GM23338 (cell line): ENCODE measurements at regions not wholly inside any gene's neighbourhood (a gene's known extent, or its start where the extent isn't known, plus 50 kb on each side); places are given as distances from the start of the nearest gene placed in this dataset.
"Not testable (repeated sequence)": the region's sequence is repeated elsewhere in the genome, so short reads cannot be mapped to it uniquely, and the experiment has no call there.

ENCODE experiments used
- ATAC-seq: fragments of 200-7000 bp; cut with Tn5 transposase; 3 replicates; pipeline ENCODE4 v1.9.1; 2020
- DNase-seq: peaks from one replicate; pipeline ENCODE4 v3.0.0-alpha.2; 2015; ENCODE audit warnings: low spot score
- H2AFZ ChIP-seq: fragments of 200-600 bp; sonication (generic); 2 replicates; pipeline ENCODE4 v1.8.0; 2016; ENCODE audit warnings: antibody characterized with exemption, mild to moderate bottlenecking, moderate library complexity
- H3F3A ChIP-seq: fragments of 200-600 bp; sonication (generic); replicated peaks from 2 replicates; pipeline ENCODE4 v1.8.0; 2017; ENCODE audit warnings: antibody characterized with exemption, mixed run types, low read depth
- H3K27ac ChIP-seq: fragments of 200-600 bp; sonication (generic); 2 replicates; pipeline ENCODE4 v1.6.1; 2016; ENCODE audit warnings: low read depth
- H3K27me3 ChIP-seq: fragments of 200-600 bp; sonication (generic); 2 replicates; pipeline ENCODE4 v1.8.0; 2016; ENCODE audit warnings: mild to moderate bottlenecking, mixed run types, moderate library complexity; ENCODE audit not compliant: insufficient read depth
- H3K36me3 ChIP-seq: fragments of 200-600 bp; sonication (generic); 2 replicates; pipeline ENCODE4 v1.8.0; 2016; ENCODE audit warnings: mild to moderate bottlenecking; ENCODE audit not compliant: insufficient read depth
- H3K4me1 ChIP-seq: fragments of 200-600 bp; sonication (generic); 2 replicates; pipeline ENCODE4 v1.8.0; 2016; ENCODE audit warnings: mild to moderate bottlenecking, moderate library complexity; ENCODE audit not compliant: insufficient read depth
- H3K4me2 ChIP-seq: fragments of 200-600 bp; sonication (generic); 2 replicates; pipeline ENCODE4 v1.7.1; 2017; ENCODE audit warnings: mixed run types
- H3K4me3 ChIP-seq: fragments of 200-600 bp; sonication (generic); 2 replicates; pipeline ENCODE4 v1.6.1; 2016; ENCODE audit warnings: mixed run types
- H3K79me2 ChIP-seq: fragments of 200-600 bp; sonication (generic); replicated peaks from 2 replicates; pipeline ENCODE4 v1.8.0; 2017; ENCODE audit warnings: mild to moderate bottlenecking; ENCODE audit not compliant: insufficient read depth
- H3K9me2 ChIP-seq: fragments of 200-600 bp; sonication (generic); 2 replicates; pipeline ENCODE4 v1.8.0; 2017; ENCODE audit not compliant: insufficient read depth
- H4K20me1 ChIP-seq: fragments of 200-600 bp; sonication (generic); replicated peaks from 2 replicates; pipeline ENCODE4 v1.8.0; 2017; ENCODE audit warnings: mild to moderate bottlenecking; ENCODE audit not compliant: insufficient read depth
- H3K27ac Mint-ChIP-seq: 2 replicates; pipeline ENCODE4 v1.8.0; 2020; ENCODE audit warnings: inconsistent platforms, mild to moderate bottlenecking, moderate library complexity, mixed read lengths
- H3K27me3 Mint-ChIP-seq: 3 replicates; pipeline ENCODE4 v1.8.0; 2022; ENCODE audit warnings: low read depth, mild to moderate bottlenecking, moderate library complexity, mixed read lengths, inconsistent platforms; ENCODE audit not compliant: insufficient read depth, poor library complexity
- H3K36me3 Mint-ChIP-seq: 3 replicates; pipeline ENCODE4 v1.8.0; 2021; ENCODE audit warnings: low read depth, mild to moderate bottlenecking, inconsistent platforms, moderate library complexity, mixed read lengths
- H3K4me1 Mint-ChIP-seq: 3 replicates; pipeline ENCODE4 v1.8.0; 2020; ENCODE audit warnings: mild to moderate bottlenecking, inconsistent platforms, mixed read lengths
- H3K4me3 Mint-ChIP-seq: 3 replicates; pipeline ENCODE4 v1.8.0; 2021; ENCODE audit warnings: moderate library complexity, mild to moderate bottlenecking, inconsistent platforms, mixed read lengths
- H3K9me3 Mint-ChIP-seq: 3 replicates; pipeline ENCODE4 v1.8.0; 2020; ENCODE audit warnings: moderate library complexity, mild to moderate bottlenecking, inconsistent platforms, mixed read lengths
- CREB1 ChIP-seq: fragments of 250-450 bp; sonication (Bioruptor Pico); IDR thresholded peaks from 2 replicates; pipeline ENCODE4 v1.5.0; 2020; ENCODE audit warnings: low read depth, mild to moderate bottlenecking, moderate library complexity
- EZH2phosphoT487 ChIP-seq: fragments of 200-600 bp; sonication (generic); IDR thresholded peaks from one replicate; pipeline ENCODE4 v1.8.1; 2018; ENCODE audit warnings: antibody characterized with exemption; ENCODE audit not compliant: unreplicated experiment
- JUNB ChIP-seq: IDR thresholded peaks from one replicate; pipeline ENCODE4 v1.6.1; 2016; ENCODE audit warnings: antibody characterized with exemption; ENCODE audit not compliant: unreplicated experiment
- POLR2AphosphoS5 ChIP-seq: IDR thresholded peaks from 2 replicates; pipeline ENCODE4 v1.6.1; 2016; ENCODE audit warnings: antibody characterized with exemption, low read depth
- STAT1 ChIP-seq: IDR thresholded peaks from one replicate; pipeline ENCODE4 v1.6.1; 2016; ENCODE audit warnings: antibody characterized with exemption; ENCODE audit not compliant: unreplicated experiment
- TF ChIP-seq, protein P1 (sequence below), 2 experiments: fragments of 200-600 bp in 1 of 2; sonication (generic) in 1 of 2; conservative IDR thresholded peaks; 2 replicates each; pipeline versions ENCODE4 v1.5.1 to v1.6.1; 2016 to 2017; ENCODE audit warnings: antibody characterized with exemption in 2 of 2, low read depth in 2 of 2, mild to moderate bottlenecking in 2 of 2, moderate library complexity in 1 of 2

DNA sequence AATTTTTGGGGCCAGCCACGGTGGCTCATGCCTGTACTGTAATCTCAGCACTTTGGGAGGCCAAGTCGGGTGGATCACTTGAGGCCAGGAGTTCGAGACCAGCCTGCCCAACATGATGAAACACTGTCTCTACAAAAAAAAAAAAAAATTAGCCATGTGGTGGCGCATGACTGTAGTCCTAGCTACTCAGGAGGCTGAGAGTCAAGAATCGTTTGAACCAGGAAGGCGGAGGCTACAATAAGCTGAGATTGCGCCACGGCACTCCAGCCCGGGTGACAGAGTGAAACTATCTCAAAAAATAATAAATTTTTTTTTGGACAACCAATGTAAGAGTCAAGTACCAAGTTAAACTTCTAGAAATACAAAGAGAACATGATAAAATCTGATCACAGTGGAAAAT, 164.6 kb downstream of the AVL9 start:
- TF ChIP-seq, protein P1, sequence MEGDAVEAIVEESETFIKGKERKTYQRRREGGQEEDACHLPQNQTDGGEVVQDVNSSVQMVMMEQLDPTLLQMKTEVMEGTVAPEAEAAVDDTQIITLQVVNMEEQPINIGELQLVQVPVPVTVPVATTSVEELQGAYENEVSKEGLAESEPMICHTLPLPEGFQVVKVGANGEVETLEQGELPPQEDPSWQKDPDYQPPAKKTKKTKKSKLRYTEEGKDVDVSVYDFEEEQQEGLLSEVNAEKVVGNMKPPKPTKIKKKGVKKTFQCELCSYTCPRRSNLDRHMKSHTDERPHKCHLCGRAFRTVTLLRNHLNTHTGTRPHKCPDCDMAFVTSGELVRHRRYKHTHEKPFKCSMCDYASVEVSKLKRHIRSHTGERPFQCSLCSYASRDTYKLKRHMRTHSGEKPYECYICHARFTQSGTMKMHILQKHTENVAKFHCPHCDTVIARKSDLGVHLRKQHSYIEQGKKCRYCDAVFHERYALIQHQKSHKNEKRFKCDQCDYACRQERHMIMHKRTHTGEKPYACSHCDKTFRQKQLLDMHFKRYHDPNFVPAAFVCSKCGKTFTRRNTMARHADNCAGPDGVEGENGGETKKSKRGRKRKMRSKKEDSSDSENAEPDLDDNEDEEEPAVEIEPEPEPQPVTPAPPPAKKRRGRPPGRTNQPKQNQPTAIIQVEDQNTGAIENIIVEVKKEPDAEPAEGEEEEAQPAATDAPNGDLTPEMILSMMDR (conservative IDR thresholded peaks at IDR 0.05; ENCODE audit: low read depth in 2 of 2): peak in 1 of 2 experiments; percentile 15; a peak in 1 of 4 replicates
- no peak for TF ChIP-seq CREB1
- no peaks in the 10 kb centered on the region for H3K9me3 Mint-ChIP-seq
- H3K36me3 Mint-ChIP-seq: no peaks in the 10 kb centered on the region
- H3K4me3 Mint-ChIP-seq: no peak overlapping the region
- Histone ChIP-seq H3K27ac (no peak overlapping the region), H3K36me3 (no peaks in the 10 kb centered on the region), H3F3A (no peaks in the 10 kb centered on the region), H3K79me2 (no peaks in the 10 kb centered on the region), H2AFZ (no peak overlapping the region), H3K4me3 (no peak overlapping the region), H3K27me3 (no peaks in the 10 kb centered on the region), H4K20me1 (no peaks in the 10 kb centered on the region), H3K4me1 (peaks cover 5% of the 10 kb centered on the region; the same call in 1 of the 2 replicates), H3K9me2 (no peaks in the 10 kb centered on the region), H3K4me2 (no peak overlapping the region)
- H3K27me3 Mint-ChIP-seq: peaks cover 2% of the 10 kb centered on the region
- peaks cover 47% of the 10 kb centered on the region for H3K4me1 Mint-ChIP-seq
- ATAC-seq: no peak
- no peak overlapping the region for H3K27ac Mint-ChIP-seq
- no peak for DNase-seq

DNA sequence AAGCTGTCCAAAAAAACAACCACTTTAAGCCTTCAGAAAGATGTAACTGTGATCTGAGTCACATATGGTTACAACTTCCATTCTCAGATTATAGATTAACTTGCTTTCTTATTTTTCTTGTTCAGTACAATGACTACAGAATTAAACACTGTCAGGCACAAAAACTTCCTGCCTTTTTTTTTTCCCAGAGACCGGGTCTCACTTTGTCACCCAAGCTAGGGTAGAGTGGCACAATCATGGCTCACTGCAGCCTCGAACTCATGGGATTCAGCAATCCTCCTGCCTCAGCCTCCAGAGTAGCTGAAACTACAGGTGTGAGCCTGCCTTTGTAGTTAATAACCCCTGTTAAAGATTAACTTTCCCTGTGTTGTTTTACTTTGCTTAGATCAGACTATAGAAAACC, 163.2 kb downstream of the AVL9 start:
- Histone ChIP-seq H3F3A (no peaks in the 10 kb centered on the region), H3K4me3 (no peak overlapping the region), H3K36me3 (no peaks in the 10 kb centered on the region), H3K79me2 (no peaks in the 10 kb centered on the region), H3K27me3 (no peaks in the 10 kb centered on the region), H3K27ac (no peak overlapping the region), H4K20me1 (no peaks in the 10 kb centered on the region), H3K4me2 (no peak overlapping the region), H3K4me1 (peaks cover 3% of the 10 kb centered on the region; the same call in 1 of the 2 replicates), H2AFZ (no peak overlapping the region), H3K9me2 (no peaks in the 10 kb centered on the region)
- no peaks in the 10 kb centered on the region for H3K27me3 Mint-ChIP-seq
- H3K27ac Mint-ChIP-seq: no peak overlapping the region
- peaks cover 34% of the 10 kb centered on the region for H3K4me1 Mint-ChIP-seq
- no peak for DNase-seq
- H3K4me3 Mint-ChIP-seq: no peak overlapping the region
- H3K36me3 Mint-ChIP-seq: no peaks in the 10 kb centered on the region
- no peak for TF ChIP-seq STAT1
- no peak for TF ChIP-seq JUNB
- TF ChIP-seq EZH2phosphoT487: no peak
- TF ChIP-seq POLR2AphosphoS5: no peak
- no peak for ATAC-seq
- H3K9me3 Mint-ChIP-seq: no peaks in the 10 kb centered on the region

DNA sequence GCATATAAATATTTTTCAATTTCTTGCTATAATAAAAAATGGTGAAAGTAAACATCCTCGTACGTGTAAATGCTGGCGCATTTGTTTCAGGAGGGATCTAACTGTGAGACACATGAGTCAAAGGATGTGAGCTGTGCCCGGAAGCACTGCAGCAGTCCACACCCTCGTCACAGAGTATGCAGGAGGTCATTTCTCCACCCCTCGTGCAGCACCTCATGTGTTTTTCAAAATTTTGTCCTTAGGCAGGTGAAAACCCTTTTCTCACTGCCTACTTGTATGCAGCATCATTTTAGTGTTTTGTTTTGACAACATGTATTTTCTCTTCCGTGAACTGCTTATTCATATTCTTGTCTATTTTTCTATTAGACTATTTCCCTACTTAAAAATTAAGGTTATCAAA, 162.7 kb downstream of the AVL9 start:
- ATAC-seq (no peak), DNase-seq (no peak)
- H3K4me1 ChIP-seq: no peaks in the 10 kb centered on the region
- H3K36me3 ChIP-seq: no peaks in the 10 kb centered on the region
- H3K27ac ChIP-seq: no peak overlapping the region
- Mint-ChIP-seq H3K4me3 (no peak overlapping the region), H3K27me3 (no peaks in the 10 kb centered on the region), H3K36me3 (no peaks in the 10 kb centered on the region), H3K4me1 (peaks cover 29% of the 10 kb centered on the region), H3K9me3 (no peaks in the 10 kb centered on the region), H3K27ac (no peak overlapping the region)
- no peaks in the 10 kb centered on the region for H3K9me2 ChIP-seq
- H3K27me3 ChIP-seq: no peaks in the 10 kb centered on the region
- TF ChIP-seq, protein P1 (conservative IDR thresholded peaks at IDR 0.05; ENCODE audit: low read depth in 2 of 2): no peak
- no peak overlapping the region for H3K4me2 ChIP-seq
- no peaks in the 10 kb centered on the region for H3K79me2 ChIP-seq
- H2AFZ ChIP-seq: no peak overlapping the region
- no peaks in the 10 kb centered on the region for H3F3A ChIP-seq
- H3K4me3 ChIP-seq: no peak overlapping the region
- H4K20me1 ChIP-seq: no peaks in the 10 kb centered on the region

DNA sequence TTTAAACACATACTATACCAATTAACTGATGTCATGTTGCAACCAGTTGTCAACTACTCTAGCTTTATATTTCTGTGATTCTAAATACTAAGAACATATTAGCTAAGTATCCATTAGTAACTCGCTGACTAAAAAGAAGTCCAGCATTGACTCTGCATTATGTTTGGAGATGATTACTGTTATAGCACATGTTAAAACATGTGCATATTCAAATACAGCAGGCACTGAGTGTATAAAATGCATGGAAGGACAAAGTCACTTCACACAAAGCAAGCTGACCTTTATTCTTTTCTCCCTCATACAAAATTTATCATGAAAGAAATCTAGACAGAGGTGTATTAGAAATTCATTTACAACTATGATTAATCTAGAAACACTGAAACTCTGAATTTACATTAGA, 159.3 kb downstream of the AVL9 start:
- not testable (repeated sequence) for H3K4me3 ChIP-seq, H3K4me1 Mint-ChIP-seq, ATAC-seq, H3K36me3 ChIP-seq, H3K27ac ChIP-seq, H3K9me2 ChIP-seq, H3K4me3 Mint-ChIP-seq, H3K27ac Mint-ChIP-seq, H3K4me2 ChIP-seq, H3F3A ChIP-seq, H3K79me2 ChIP-seq, H3K9me3 Mint-ChIP-seq, H3K27me3 ChIP-seq, DNase-seq, H4K20me1 ChIP-seq, H2AFZ ChIP-seq, H3K4me1 ChIP-seq, H3K36me3 Mint-ChIP-seq, H3K27me3 Mint-ChIP-seq

DNA sequence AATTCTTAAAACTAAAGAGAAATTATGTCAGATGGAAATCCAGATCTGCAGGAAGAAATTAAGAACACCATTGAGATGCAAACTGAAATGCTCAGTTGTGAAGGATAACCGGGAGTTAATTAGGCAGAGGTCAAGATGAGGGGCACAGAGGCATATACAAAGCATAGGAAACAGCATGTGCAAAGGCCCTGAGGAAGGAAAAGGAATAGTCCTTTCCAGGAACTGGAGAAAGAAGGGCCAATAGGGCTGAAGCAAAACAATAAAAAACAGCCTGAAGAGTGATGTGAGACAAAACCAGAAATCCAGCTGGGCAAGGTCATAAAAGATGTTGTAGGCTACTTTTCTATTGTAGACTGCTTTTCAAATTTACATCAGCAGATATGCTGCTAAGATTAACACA, 155.1 kb downstream of the AVL9 start:
- not testable (repeated sequence) for H3K36me3 ChIP-seq, H3K4me1 ChIP-seq, H3K36me3 Mint-ChIP-seq, H3K4me3 Mint-ChIP-seq, H3K4me2 ChIP-seq, H3K27ac Mint-ChIP-seq, H3K27ac ChIP-seq, H3K27me3 Mint-ChIP-seq, H3K79me2 ChIP-seq, H3F3A ChIP-seq, H3K9me3 Mint-ChIP-seq, H3K27me3 ChIP-seq, H2AFZ ChIP-seq, ATAC-seq, H3K4me1 Mint-ChIP-seq, DNase-seq, H4K20me1 ChIP-seq, H3K4me3 ChIP-seq, H3K9me2 ChIP-seq
